ENCODE measurements at regions not wholly inside any gene's neighbourhood (a gene's known extent, or its start where the extent isn't known, plus 50 kb on each side); places are given as distances from the start of the nearest gene placed in this dataset.
"Not testable (repeated sequence)": the region's sequence is repeated elsewhere in the genome, so short reads cannot be mapped to it uniquely, and the experiment has no call there.

DNA sequence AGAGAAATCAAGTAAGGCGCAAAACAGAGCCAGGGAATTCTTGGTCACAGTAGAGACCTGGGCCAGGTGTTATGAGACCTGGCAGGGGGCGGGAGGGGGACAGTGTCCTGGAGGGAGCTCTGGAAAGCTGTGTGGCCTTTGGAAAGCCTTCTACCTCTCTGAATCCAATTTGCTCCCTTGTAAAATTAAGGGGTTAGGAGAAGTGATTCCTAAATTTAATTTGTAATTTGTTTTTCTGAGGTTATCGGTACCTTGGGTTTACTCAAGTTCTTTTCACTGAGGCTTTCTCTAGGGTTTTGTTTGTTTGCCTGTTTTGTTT lies 920.8 kb downstream of the TYW1 start:
- H3K27ac ChIP-seq = no peak overlapping the region
- TF ChIP-seq, protein P1, sequence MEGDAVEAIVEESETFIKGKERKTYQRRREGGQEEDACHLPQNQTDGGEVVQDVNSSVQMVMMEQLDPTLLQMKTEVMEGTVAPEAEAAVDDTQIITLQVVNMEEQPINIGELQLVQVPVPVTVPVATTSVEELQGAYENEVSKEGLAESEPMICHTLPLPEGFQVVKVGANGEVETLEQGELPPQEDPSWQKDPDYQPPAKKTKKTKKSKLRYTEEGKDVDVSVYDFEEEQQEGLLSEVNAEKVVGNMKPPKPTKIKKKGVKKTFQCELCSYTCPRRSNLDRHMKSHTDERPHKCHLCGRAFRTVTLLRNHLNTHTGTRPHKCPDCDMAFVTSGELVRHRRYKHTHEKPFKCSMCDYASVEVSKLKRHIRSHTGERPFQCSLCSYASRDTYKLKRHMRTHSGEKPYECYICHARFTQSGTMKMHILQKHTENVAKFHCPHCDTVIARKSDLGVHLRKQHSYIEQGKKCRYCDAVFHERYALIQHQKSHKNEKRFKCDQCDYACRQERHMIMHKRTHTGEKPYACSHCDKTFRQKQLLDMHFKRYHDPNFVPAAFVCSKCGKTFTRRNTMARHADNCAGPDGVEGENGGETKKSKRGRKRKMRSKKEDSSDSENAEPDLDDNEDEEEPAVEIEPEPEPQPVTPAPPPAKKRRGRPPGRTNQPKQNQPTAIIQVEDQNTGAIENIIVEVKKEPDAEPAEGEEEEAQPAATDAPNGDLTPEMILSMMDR (conservative IDR thresholded peaks at IDR 0.05) = no peak

DNA sequence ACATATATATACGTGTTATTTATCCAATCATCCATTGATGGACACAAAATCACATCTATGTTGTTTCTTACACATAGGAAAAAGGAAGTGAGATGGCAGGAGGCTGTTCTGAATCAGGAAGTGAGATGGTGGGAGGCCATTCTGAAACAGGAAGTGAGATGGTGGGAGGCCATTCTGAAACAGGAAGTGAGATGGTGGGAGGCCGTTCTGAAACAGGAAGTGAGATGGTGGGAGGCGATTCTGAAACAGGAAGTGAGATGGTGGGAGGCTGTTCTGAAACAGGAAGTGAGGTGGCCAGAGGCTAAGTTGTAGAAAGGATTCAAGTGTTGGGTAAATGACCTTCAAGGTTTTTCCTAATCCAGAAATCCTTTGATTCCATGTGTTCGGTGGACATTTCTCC lies 921.5 kb downstream of the TYW1 start:
- H3K27ac ChIP-seq = no peak overlapping the region
- TF ChIP-seq, protein P1 (conservative IDR thresholded peaks at IDR 0.05) = no peak

DNA sequence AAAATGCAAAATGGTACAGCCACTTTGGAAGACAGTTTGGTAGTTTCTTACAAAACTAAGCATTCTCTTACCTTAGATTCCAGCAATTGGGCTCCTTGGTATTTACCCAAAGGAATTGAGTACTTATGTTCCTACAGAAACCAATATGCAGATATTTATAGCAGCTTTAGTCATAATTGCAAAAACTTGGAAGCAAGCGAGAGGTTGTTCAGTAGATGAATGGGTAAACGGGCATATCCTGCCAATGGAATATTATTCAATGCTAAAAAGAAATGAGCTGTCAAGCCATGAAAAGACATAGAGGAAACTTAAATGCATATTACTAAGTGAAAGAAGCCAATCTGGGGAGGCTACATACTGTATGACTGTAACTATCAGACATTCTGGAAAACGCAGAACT lies 926.7 kb downstream of the TYW1 start:
- no peak overlapping the region for H3K27ac ChIP-seq
- TF ChIP-seq, protein P1 (conservative IDR thresholded peaks at IDR 0.05) = no peak

DNA sequence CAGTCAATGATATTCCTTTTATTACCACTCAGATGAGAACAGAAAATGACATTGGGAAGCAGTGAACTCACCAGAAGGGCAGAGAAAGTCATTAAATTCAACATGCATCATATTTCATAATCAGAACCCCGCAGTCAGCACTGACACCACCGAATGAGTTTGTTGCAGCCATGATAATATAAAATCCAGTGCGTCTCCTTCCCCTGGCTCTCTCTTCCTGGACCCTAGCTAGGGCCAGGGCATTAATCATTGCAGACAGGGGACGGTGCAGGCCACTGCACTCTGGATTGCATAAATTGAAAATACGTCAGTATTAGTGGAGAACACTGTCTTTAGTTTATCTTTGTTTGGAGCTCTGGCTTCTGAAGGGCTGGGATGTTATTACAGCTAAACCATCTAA lies 931.5 kb downstream of the TYW1 start:
- TF ChIP-seq, protein P1 (conservative IDR thresholded peaks at IDR 0.05) = no peak

DNA sequence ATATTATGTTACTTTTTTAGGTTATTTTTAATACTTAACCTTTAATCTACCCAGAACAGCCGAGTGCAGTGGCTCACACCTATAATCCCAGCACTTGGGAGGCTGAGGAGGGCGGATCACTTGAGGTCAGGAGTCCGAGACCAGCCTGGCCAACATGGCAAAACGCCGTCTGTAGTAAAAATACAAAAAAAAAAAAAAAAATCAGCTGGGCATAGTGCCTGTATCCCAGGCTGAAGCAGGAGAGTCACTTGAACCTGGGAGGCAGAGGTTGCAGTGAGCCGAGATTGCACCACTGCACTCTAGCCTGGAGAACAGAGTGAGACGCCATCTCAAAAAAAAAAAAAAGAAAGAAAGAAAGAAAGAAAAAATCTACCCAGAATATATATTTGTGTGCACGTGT lies 939.8 kb downstream of the TYW1 start:
- H3K27ac ChIP-seq = not testable (repeated sequence)

More for the DNA sequence above, 931.5 kb downstream of the TYW1 start:
- H3K27ac ChIP-seq = no peak overlapping the region

DNA sequence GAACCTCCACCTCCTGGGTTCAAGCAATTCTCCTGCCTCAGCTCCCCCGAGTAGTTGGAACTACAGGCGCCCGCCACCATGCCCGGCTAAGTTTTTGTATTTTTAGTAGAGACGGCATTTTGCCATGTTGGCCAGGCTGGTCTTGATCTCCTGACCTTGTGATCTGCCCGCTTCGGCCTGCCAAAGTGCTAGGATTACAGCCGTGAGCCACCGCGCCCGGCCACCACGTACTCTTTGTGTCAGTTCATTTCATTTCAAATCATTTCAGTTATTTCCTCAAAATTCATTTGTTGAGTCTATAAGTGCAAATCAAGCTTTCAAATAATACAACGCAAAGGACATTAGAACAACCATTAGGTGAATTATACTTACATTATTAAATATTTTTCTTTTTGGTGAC lies 943.8 kb downstream of the TYW1 start:
- TF ChIP-seq, protein P1 (conservative IDR thresholded peaks at IDR 0.05) = no peak
- no peak overlapping the region for H3K27ac ChIP-seq

- no peak overlapping the region for H3K27ac ChIP-seq
- TF ChIP-seq, protein P1 (conservative IDR thresholded peaks at IDR 0.05) = no peak
These were observed 950.6 kb downstream of the TYW1 start for GRCh38 chr7:67947191-67947590.

GRCh38 chr7:67947646-67948045 lies 951.0 kb downstream of the TYW1 start:
- H3K27ac ChIP-seq = no peak overlapping the region
- TF ChIP-seq, protein P1 (conservative IDR thresholded peaks at IDR 0.05) = no peak

All from VCaP (cell line).